ENCODE measurements at regions not wholly inside any gene's neighbourhood (a gene's known extent, or its start where the extent isn't known, plus 50 kb on each side); places are given as distances from the start of the nearest gene placed in this dataset.

- H2BK15ac ChIP-seq (ENCODE audit: low read depth, low read length) = no peak overlapping the region
- H3K14ac ChIP-seq (replicated peaks; ENCODE audit: low read depth, low read length) = no peak overlapping the region
- in situ Hi-C loops (cut with MboI; ENCODE audit: low sequenced_read_pairs) (no loop called here), intact Hi-C loops (cut with micrococcal nuclease) (no loop called here), dilution Hi-C loops (cut with HindIII; ENCODE audit: low sequenced_read_pairs, unreplicated experiment) (no loop called here)
- no peak overlapping the region for H2BK20ac ChIP-seq (ENCODE audit: low read depth, low read length)
- no peak overlapping the region for H2AK5ac ChIP-seq (ENCODE audit: low read depth, low read length)
- H2BK5ac ChIP-seq (ENCODE audit: low read depth, low read length, poor library complexity, severe bottlenecking) = no peak overlapping the region
- no peak for ATAC-seq (ENCODE audit: low read depth)
- H2BK120ac ChIP-seq (ENCODE audit: low read depth, low read length) = no peak overlapping the region
- H3K4me2 ChIP-seq (ENCODE audit: low read depth, low read length) = no peak overlapping the region
- H3K9ac ChIP-seq (ENCODE audit: low read depth, low read length) = no peak overlapping the region
- H3K4me1 ChIP-seq (ENCODE audit: control insufficient read depth, insufficient read depth, low read length) = no peaks in the 10 kb centered on the region
- no peaks in the 10 kb centered on the region for H4K20me1 ChIP-seq (ENCODE audit: insufficient read depth, low read length)
- H3K79me1 ChIP-seq (ENCODE audit: low read depth in 1 of 2, low read length in 2 of 2) = no peaks in the 10 kb centered on the region
- H3K36me3 ChIP-seq (ENCODE audit: control insufficient read depth, insufficient read depth, low read length) = no peaks in the 10 kb centered on the region
- no peaks in the 10 kb centered on the region for H3K9me3 ChIP-seq (ENCODE audit: control insufficient read depth, insufficient read depth, low read length)
- H3K18ac ChIP-seq (ENCODE audit: low read depth, low read length) = no peak overlapping the region
- H2AK9ac ChIP-seq (replicated peaks; ENCODE audit: low read depth, low read length, poor library complexity) = peak overlapping the region; percentile 34
- no peak for DNase-seq
- H3K27me3 ChIP-seq (ENCODE audit: control insufficient read depth, insufficient read depth, low read length) = peaks cover 40% of the 10 kb centered on the region
- BruUV-seq (replicated peaks) = no TSS peak
- no peak overlapping the region for H3K23ac ChIP-seq (ENCODE audit: low read depth, low read length)
- no peak overlapping the region for H3K4ac ChIP-seq (ENCODE audit: low read depth, low read length)
- TF ChIP-seq CEBPB (IDR thresholded peaks at IDR 0.05; ENCODE audit: low read depth, low read length) (no peak), RCOR1 (IDR thresholded peaks at IDR 0.05; ENCODE audit: insufficient replicate concordance, low read length) (no peak), NFE2L2 (IDR thresholded peaks at IDR 0.05; ENCODE audit: low read depth, low read length) (no peak), MAZ (IDR thresholded peaks at IDR 0.05; ENCODE audit: borderline replicate concordance, low read depth, low read length) (no peak), CHD1 (IDR thresholded peaks at IDR 0.05; ENCODE audit: low read depth, low read length) (no peak), MAFK (IDR thresholded peaks at IDR 0.05; ENCODE audit: low read depth, low read length) (no peak), FOS (IDR thresholded peaks at IDR 0.05; ENCODE audit: low read depth, low read length) (no peak), BHLHE40 (IDR thresholded peaks at IDR 0.05; ENCODE audit: low read depth, low read length) (no peak), SMC3 (IDR thresholded peaks at IDR 0.05; ENCODE audit: low read depth, low read length) (no peak), MXI1 (IDR thresholded peaks at IDR 0.05; ENCODE audit: borderline replicate concordance, low read depth, low read length) (no peak), RFX5 (IDR thresholded peaks at IDR 0.05; ENCODE audit: low read depth, low read length) (no peak), POLR2A (IDR thresholded peaks at IDR 0.05; ENCODE audit: low read depth, low read length) (no peak)
- TF ChIP-seq, protein P1, sequence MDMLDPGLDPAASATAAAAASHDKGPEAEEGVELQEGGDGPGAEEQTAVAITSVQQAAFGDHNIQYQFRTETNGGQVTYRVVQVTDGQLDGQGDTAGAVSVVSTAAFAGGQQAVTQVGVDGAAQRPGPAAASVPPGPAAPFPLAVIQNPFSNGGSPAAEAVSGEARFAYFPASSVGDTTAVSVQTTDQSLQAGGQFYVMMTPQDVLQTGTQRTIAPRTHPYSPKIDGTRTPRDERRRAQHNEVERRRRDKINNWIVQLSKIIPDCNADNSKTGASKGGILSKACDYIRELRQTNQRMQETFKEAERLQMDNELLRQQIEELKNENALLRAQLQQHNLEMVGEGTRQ (IDR thresholded peaks at IDR 0.05; ENCODE audit: low read depth, low read length) = no peak
- H3K56ac ChIP-seq (ENCODE audit: extremely low read depth, insufficient read depth, low read length) = no peak overlapping the region
- WGBS, 2 experiments (ENCODE audit: extremely low coverage in 2 of 2, insufficient read length in 1 of 2) = 37% methylated on average over 5 of the region's 12 CpGs; no CpG with 5 or more reads in 1 of the 2 experiments
- CTCF ChIA-PET = no interaction called here
- H2AFZ ChIP-seq (replicated peaks; ENCODE audit: low read length, poor library complexity) = no peak overlapping the region
- no peak overlapping the region for H4K8ac ChIP-seq (ENCODE audit: low read depth in 2 of 2, low read length in 2 of 2)
- POLR2A ChIA-PET (ENCODE audit: unreplicated experiment) = no interaction called here
- H3K4me3 ChIP-seq (ENCODE audit: insufficient read depth, low read depth, low read length) = no peak overlapping the region
- no peak overlapping the region for H3K27ac ChIP-seq (ENCODE audit: insufficient read depth, low read length)
- no peaks in the 10 kb centered on the region for H3K9me1 ChIP-seq (ENCODE audit: insufficient read depth, low read length)
- no peak overlapping the region for H4K5ac ChIP-seq (ENCODE audit: low read depth, low read length)
- no peak overlapping the region for H4K91ac ChIP-seq (ENCODE audit: insufficient read depth, low read depth, low read length)
Observed at GRCh38 chr3:127419641-127420553, 132.1 kb upstream of the PRR20G start.

Data from IMR-90 (cell line).